ENCODE measurements at regions not wholly inside any gene's neighbourhood (a gene's known extent, or its start where the extent isn't known, plus 50 kb on each side); places are given as distances from the start of the nearest gene placed in this dataset.

- TF ChIP-seq CTCF (conservative IDR thresholded peaks at IDR 0.05 in 1 of 2, IDR thresholded peaks at IDR 0.05 in 1 of 2; ENCODE audit: extremely low read depth in 1 of 2, insufficient read depth in 1 of 2, low read depth in 1 of 2, low read length in 2 of 2) (no peak), EZH2 (IDR thresholded peaks at IDR 0.05; ENCODE audit: borderline replicate concordance, low read length) (no peak)
These were observed 460.5 kb downstream of the SH3BGRL start for GRCh38 chrX:81662381-81662780.

Data from mammary epithelial cell (primary cell).